NCI-H2029 (cell line): ENCODE measurements at regions not wholly inside any gene's neighbourhood (a gene's known extent, or its start where the extent isn't known, plus 50 kb on each side); places are given as distances from the start of the nearest gene placed in this dataset.
A peak's percentile ranks its signal among the peaks of the same experiment; 100 is the strongest.

Experiments used
- DNase-seq: peaks from one replicate; lab custom pipeline; 2025; lab: John Stamatoyannopoulos, UW

DNA sequence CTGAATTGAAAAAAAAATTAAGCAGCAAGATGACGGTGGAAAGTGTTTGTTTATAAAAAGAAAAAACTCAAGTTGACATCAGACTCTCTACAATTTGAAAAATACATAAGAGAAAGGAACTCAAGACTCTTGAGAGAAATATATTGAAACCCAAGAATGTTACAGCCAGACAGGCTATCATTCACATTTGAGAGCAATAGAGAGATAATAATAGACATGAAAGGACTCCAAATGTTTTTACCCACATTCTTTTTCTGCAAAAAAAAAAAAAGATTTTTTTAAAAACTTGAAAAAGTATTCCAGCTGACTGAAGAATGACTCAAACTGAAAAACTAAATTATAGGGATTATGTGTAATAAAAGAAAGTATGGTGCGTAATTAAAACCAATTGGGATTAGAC lies 532.4 kb downstream of the INHBA start:
- DNase-seq, result no peak

DNA sequence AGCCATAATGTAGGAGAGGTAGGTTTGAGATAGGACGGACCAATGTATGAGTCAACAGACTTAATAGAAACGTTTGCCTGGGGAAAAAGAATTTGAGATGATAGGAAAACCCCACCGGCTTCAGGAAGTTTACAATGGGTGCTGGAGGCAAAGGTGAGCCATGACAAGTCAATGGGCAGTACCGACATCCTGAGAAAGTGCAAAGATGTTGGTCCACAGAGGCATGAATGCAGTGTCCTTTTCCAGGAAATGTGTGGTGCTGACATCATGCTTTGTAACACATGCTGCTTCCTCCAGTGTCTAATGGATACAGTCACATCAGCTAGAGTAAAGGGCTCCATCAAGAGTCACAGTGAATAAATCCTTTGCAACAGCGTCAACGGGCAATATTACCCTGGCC lies 533.6 kb downstream of the INHBA start:
- DNase-seq, result no peak

DNA sequence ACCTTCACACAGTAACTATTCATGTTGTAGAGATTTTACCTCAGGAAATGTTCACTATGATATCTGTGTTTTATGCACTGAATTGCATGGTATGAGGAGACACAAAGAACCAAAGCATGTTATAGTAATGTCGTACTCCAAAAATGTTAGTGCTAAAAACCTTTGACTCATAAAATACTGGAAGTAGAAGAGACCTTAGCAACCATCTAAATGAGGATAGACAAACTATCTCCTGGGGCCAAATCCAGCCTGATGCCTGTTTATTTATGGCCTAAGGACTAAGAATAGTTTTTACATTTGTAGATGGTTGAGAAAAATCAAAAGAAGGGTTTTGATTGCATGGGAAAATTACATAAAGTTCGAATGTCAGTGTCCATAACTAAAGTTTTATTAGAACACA lies 535.1 kb downstream of the INHBA start:
- DNase-seq, result no peak

DNA sequence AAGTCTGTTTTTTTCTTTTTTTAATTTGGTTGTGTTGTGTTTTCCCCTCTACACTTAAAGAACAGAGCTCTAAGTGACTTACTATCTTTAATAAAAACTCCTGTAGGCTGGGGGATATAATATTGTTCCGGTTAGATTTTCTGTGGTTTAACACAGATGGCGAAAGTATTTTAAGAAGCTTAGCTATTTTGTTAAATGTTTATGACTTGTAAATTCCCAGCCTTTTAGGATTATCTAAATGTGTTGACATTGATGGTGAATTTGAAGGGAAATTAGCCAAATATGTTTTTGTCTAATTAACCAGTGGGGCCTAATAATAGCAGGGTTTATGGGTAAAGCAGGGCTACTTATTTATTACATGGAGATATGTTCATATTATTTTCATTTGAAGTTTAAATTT lies 538.5 kb downstream of the INHBA start:
- DNase-seq, result no peak

DNA sequence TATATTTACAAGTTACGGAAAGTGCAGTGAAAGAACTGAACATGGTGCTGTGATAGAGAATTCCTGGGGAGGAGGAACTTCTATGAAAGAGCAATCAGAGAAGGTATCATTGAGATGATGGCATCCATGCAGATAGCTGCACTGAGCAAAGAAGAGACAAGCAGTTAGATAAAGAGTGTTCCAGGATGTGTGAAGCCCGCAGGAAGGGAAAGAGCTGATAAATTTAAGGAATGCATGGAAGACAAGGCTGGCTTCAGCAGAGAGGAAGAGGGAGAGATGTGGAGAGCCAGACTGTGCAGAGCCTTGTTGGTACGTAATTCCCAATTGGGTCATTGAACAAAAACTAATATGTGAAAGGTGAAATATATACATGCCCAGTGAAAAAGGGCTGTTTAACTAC lies 538.9 kb downstream of the INHBA start:
- DNase-seq, result no peak

DNA sequence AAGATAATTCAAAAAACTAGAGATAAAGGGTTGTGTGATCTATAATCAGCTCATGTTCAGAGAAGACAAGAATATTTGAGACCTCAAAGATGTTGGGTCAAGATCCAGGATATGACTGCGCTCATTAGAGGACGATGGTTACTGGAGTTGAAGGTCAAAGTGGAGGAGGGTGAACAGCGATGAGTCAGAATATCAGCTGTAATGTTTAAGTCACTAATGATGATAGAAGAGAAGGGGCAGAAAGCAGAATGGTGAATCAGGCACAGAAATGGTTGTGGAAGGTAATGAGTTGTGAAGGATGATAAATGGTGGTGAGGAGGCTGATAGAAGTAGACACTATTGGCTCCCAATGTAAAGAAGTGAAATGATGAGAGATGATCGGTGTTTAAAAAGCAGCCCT lies 540.3 kb downstream of the INHBA start:
- DNase-seq, result no peak

DNA sequence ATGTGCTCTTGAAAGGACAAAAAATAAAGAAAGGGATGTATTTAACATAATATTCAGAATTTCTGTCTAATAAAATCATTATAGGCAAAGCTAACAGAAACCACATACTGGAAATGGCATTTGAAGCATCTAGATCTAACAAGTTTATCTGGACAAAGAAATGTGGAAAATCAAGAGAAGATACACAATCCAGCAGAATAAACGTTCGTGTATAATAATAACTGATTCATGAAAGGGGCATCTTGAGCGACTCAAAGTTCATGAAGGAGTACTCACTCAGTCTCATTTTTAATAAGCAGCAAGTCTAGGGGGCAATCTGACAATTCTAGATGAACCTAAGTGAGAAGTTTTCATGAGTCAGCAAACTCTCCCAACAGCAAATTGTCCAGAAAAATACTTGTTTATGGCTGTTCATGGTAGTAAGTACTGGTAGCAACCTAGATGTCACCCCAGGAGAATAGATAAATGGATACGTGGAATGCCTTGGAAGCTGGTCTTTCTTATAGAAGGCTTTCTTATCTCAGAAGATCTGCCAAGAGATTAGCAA lies 541.8 kb downstream of the INHBA start:
- no peak for DNase-seq

DNA sequence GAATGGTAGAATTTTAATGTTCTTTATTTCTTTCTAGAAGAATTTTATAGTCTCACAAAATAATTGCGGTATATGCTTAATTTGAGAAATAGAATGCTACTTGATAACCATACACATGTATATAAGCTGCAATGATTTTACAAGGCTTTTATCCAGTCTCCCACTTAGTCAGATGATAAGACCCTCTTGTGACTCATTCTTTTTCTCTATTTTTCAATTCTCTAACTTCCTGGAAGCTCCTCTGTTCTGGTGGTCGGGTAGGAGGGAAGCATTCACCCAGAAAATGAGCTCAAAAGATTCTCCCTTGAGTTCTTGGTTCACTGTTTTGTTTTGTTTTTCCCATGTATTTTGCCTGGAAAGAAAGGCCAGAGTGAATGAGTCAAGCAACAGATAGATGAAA lies 546.6 kb downstream of the INHBA start:
- DNase-seq, result no peak

DNA sequence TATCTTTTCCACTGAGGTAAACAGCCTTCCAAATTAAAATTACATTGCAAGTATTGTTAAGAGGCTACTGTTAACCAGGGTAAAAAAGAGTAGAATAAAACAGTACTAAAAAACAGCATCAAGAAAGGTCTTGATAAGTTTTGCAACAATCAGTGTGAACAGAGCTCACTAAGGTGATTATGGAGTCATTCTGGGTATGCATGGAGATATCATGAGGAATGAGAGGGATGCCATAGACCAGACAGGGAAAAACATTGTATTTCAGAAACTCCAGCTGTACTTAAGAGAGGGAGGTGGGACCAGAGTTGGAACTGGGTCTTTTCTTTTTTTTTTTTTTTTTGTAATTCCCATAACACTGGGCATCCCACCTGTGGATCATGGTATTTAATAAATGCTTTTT lies 549.6 kb downstream of the INHBA start:
- no peak for DNase-seq

DNA sequence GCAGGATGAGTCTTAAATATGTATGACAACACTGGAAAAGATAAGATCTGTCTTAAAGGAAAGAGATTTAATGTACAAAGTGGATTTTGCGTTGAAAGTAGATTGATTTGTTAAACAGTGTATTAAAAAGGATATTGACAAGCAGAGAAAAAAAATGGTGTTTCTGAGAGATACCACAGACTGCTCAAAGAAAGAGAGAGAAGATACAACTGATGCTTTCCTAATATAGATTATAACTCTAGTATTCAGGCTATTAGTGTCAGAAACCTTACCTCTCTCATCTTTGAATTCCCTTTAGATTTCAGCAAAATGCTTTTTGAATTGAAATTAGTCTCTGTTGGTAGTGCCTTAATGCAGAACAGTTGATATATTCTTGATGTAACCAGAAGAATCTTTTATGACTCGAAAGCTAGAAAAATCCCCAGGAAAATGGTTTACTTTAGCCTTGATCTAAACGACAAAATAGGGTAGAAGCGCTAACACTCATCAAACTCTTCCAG lies 550.7 kb downstream of the INHBA start:
- no peak for DNase-seq

DNA sequence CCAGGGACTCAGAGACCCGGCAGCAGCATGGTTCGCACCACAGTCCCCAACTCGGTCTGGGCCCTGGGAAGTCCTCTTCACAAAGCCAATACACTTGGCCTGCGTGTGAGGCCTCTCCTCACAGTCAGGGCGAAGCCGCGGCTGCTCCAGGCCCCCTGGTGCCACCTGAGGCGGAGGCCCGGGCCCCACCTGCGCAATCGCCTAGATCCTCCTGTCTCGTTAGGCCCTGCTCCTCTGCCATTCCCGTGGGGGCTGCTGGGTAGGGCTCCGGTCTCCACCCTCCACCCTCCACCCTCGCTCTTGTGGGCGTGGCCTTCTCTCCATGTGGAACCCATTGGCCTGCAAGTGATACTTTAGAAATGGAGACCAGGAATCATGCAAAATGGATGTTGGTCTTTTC lies 553.3 kb downstream of the INHBA start:
- no peak for DNase-seq

DNA sequence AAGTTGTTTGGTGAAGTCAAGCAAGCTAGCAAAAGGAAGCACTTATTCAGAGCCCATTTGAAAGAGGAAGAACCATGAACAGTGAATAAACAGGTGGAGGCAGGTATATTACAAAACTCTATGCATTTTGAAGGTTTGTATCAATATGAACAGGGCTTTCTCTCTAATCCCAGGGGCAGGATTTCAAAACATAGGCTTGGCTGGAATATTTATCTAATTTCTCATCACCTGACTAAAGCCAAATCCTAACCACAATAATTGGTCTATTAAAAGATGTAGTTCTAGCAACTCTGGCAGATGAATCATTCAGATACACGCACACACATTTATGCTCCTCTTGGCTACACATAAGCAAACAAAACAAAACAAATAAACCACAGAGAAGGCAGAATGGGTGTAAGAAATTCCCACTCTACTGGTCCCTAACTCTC lies 554.4 kb downstream of the INHBA start:
- peak; percentile 60 for DNase-seq

DNA sequence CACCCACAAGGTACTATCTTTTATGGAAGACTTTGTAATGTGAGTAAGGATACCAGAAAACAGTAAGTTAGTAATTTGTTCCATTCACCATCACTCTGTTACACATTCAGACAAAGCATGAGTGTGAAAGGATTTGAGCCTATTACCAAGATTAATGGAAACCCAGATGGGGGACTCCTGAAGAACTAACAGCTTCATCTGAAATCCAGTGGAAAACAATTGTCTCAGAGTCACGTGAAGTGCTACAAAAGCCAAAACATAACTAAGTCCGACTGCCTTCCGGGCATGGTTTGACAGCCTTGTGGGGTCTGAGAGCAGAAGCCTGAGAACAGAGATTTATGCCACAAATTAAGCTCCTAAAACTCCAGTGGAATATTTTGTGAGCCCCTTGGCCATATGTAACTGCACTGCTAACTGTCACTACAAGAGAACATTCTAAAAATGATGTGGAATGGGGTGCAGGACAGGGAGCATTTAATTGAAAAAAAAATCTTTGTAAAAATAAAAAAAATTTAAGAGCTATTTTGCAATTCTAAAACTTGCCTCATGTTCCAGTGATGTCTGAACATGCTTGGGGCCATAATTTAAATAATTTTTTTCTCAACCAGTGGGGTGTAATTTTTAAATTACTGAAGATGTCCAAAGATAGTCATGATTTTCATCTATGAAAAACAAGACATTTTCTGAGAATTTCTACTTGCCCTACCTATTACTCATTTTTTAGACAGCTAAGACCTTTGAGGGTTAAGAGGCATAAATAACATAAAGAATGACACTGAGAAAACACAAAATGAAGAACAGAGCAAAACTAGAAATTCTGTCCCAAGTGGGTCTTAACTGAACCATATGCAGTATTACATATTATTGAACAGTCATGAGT lies 555.0 kb downstream of the INHBA start:
- no peak for DNase-seq

DNA sequence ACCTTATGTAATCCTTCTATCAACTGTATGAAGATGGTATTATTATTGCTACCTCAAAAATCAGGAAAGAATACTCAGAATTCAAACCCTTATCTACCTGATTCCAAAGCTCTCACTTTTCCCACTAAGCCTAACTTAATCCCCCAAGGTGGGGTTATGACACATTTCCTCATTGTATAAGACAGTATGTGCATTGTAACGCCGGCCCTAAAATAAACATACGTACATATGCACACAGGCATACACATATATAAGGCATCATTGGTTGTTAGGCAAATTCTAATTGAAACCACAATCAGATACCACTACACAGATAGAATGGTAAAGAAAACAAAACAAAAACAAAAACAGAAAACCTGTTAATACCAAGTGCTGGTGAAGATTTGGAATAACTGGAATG lies 556.5 kb downstream of the INHBA start:
- no peak for DNase-seq

DNA sequence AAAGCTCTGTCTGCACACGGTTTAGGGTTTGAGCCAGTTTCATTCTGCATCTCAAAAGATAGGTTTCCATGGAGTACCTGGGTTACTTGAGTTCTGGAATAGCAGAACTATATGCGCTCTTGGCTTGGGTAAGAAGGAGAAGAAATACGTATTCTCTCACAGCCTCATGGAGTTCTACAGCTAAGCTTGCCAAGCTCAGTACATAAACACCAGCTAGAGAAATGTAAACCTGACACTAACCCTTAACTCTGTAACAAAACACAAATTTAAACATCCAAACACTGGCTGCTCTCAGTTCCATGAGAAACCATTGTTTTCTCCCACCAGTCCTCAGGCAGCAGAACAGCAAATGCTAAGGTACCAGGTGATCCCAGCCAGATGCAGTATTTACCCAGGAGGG lies 557.2 kb downstream of the INHBA start:
- DNase-seq, result no peak

DNA sequence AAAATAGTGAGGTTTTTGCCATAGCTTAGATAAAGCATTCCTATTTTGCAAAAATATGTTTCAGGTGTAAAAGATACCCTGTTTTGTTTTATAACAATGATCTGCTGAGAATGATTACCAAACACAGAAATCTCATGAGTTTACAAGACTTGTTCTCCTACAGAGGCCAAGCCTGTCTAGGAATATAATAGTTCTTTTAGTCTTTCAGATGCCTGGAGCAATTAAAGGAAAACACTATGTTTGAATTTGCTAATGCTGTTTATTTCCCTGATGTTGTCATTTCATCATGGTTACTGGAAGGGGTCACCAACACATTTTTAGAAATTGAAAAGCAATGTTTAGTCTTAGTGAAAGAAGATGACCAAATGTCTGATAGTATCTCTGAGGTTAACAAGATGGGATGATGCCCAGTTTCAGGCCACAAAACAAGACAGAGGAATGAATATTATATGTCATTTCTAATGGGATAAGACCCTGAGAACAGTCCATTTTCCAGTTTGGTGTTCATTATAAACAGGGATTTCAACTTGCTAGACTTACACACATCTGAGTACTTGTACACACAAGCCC lies 559.9 kb downstream of the INHBA start:
- no peak for DNase-seq

DNA sequence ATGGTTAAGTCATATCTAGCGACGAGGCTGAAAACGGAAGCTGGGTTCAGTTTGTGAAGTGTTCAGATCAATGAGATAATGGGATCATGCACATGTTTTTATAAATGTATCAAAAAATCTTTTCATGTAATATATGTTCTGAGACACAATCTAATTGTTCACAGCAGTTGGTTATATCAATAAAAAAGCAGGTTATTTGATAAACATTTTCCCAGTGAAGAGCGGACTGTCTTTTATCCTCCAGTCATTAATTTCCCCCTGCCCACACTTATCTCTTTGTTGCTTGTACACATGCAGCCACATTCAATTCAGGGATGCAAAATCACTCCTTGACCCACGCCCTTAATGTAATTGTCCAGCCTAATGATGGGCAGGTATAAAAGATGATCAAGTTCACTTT lies 563.1 kb downstream of the INHBA start:
- no peak for DNase-seq

DNA sequence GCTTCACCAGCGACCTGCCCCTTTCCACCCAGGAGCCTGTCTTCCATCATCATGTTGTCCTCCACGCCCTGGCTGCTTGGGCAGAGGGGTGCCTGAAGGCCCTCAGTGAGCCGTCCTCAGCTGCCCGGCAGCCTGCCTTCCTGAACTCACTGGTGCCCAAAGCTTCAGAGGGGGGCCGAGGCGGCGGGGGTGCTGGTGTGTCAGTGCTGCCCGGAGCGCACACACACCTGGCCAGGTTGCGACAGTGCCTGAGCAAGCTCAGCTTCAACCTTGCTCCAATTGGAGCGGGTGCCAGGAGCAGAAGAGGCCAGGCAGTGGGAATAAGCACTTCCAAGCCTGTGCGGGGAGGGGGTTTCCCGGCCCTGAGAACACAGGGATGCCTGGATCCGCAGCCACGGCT lies 566.3 kb downstream of the INHBA start:
- DNase-seq, result no peak

DNA sequence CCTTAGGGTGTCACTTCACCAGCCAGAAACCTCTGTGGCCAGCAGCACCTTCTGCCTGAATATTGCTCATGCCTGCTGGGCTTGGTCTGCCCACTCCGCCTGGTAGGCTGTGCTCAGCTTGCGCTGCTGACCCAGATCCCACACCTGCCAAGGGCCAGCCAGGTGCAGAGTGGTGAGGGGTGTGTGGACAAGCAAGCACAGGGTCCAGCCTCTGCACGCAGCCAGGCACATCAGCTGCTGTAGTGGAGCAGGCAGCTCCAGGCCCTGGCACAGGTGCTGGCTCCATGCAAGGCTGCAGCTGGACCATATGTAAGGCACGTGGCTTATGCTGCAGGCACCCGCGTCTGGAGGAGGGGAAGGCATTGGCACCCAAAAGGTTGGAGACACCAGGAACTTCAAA lies 567.4 kb downstream of the INHBA start:
- no peak for DNase-seq

DNA sequence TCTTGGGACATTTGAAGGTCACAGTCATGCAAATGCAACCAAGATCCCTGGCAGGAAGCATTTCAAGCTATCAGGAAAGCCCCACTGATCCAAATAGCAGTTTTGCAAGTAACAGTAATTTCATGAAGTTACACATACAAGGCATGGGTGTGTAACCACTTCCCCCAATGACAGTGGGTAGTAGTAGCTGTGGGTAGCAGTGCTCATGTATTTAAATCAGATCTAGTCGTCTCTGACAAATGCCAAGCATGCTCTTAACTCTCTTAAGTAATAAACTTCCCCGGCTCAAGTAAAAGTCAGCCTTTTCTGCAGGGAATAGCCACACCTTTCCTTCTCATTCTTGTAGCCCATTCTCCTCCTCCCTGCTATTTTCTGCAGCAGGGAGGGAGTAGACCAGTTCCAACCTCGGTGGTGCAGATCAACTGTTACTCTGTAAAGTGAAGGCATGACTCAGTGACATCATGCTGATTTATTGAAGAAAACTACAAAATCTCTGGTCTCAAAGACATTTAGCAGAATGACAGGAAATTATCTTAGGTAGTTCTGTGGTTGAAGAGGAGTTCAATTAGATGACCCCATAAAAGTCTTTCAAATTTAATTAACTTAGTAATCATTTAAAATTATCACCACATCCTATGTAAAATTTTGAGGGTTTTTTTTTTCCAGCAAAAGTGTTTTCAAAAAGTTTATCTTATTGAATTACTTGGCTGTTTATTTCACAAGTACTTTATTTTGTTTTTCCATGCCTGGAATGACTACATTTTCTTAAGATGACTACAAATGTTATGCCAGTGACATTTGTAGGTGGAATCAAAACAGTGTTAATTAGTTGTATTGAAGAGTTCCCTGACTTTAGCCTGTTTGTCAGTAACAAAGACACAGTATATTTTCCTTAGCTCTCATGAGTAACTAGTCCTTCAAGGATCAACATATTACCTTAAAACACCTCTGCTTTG lies 568.3 kb downstream of the INHBA start:
- DNase-seq, result no peak

DNA sequence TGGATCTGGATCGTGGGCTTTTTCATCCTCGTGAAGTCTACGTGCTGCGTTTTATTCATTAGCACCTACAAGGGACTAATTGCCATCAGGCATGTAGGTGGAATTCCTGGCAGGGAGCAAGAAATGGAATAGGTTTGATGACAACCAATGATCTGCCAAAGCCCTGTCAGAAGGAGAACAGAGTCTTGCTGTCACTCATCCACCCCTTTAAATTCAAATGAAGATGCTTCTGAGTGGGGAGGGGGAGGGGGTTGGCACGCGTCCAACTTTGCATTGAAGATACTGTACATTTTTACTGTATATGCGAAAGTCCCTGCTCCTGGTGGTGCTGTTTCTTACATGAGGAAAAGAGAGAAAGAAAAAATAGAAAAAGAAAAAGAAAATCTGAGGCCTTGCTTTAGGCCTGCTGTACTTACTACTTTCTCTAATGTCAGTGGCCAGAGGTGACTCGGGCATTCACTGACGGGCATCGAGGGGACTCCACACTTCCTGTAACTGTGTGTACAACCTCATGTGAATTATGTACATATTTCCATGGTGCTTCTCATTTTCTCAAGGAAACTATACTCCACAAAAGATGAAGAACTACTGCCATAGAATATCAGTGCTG lies 569.1 kb downstream of the INHBA start:
- no peak for DNase-seq

DNA sequence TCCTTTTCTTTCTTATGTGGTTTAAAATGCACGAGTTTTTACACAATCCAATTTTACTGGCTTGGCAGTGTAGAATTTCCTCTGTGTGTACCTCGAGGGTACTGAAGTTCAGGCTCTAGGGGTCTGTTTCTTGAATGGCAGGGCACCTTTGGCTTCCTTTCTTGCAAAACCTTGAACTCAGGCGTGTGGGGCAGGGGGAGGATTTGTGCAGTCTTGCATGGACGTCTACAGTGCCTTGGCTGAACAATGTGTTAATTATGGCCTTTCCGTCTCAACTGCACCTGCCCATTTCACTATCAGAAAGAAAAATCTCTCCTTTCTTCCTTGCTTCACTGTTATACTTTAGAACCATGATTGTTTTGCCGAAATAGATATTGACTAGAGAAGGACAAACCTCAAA lies 570.9 kb downstream of the INHBA start:
- DNase-seq, result no peak
